Parathyroid adenoma (tissue), 2 donors: ENCODE measurements at regions not wholly inside any gene's neighbourhood (a gene's known extent, or its start where the extent isn't known, plus 50 kb on each side); places are given as distances from the start of the nearest gene placed in this dataset.

Experiments used
- H2AFZ ChIP-seq: fragments of 300-600 bp; sonication (generic); one replicate; pipeline ENCODE4 v1.7.0; 2017; ENCODE audit warnings: antibody characterized with exemption, mild to moderate bottlenecking
- H3K27ac ChIP-seq: fragments of 300-600 bp; sonication (generic); one replicate; pipeline ENCODE4 v1.7.0; 2017
- H3K27me3 ChIP-seq: fragments of 300-600 bp; sonication (generic); one replicate; pipeline ENCODE4 v1.7.0; 2017; ENCODE audit warnings: low read length; ENCODE audit not compliant: control insufficient read depth, insufficient read depth
- H3K36me3 ChIP-seq: fragments of 300-600 bp; sonication (generic); one replicate; pipeline ENCODE4 v1.7.0; 2017; ENCODE audit warnings: low read length; ENCODE audit not compliant: control insufficient read depth, insufficient read depth
- H3K4me1 ChIP-seq: fragments of 300-600 bp; sonication (generic); one replicate; pipeline ENCODE4 v1.7.0; 2017; ENCODE audit warnings: control low read depth
- H3K4me2 ChIP-seq: fragments of 300-600 bp; sonication (generic); one replicate; pipeline ENCODE4 v1.7.0; 2017; ENCODE audit warnings: low read length
- H3K4me3 ChIP-seq: fragments of 300-600 bp; sonication (generic); one replicate; pipeline ENCODE4 v1.7.0; 2017; ENCODE audit warnings: low read depth, low read length
- H3K79me2 ChIP-seq: fragments of 300-600 bp; sonication (generic); one replicate; pipeline ENCODE4 v1.7.0; 2017; ENCODE audit warnings: control low read depth
- H3K9ac ChIP-seq: fragments of 300-600 bp; sonication (generic); one replicate; pipeline ENCODE4 v1.7.0; 2017; ENCODE audit warnings: mild to moderate bottlenecking
- H3K9me3 ChIP-seq: fragments of 300-600 bp; sonication (generic); one replicate; pipeline ENCODE4 v1.7.0; 2017; ENCODE audit warnings: low read length; ENCODE audit not compliant: control insufficient read depth
- TF ChIP-seq, protein P1 (sequence below): fragments of 300-600 bp; sonication (generic); IDR thresholded peaks from one replicate; pipeline ENCODE4 v1.7.0; 2017; ENCODE audit warnings: antibody characterized with exemption, mild to moderate bottlenecking
- donor health status: primary hyperparathyroidism.

DNA sequence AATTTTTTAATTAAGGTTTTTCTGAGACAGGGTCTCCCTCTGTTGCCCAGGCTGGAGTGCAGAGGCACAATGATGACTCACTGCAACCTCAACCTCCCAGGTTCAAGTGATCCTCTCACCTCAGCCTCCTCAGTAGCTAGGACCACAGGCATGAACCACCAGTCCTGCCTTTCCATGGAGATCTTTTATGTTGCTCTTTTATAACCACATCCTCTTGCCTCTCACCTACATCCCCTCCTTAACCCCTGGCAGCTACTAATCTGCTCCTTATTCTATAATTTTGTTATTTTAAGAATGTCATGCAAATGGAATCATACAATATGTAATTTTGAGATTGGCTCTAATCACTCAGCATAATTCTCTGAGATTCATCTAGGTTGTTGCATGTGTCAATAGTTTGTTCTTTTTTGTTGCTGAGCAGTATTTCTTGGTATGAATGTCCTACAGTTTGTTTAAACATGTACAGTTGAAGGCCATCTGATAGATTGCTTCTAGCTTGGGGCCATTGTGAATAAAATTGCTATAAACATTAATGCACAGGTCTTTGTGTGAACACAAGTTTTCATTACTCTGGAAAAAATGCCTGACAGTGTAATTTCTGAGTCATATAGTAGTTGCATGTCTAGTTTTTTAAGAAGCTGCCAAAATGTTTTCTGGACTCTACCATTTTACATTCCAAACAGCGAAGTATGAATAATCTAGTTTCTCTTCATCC is 249.2 kb upstream of the AMIGO2 start:
- no peak overlapping the region for H3K4me2 ChIP-seq

DNA sequence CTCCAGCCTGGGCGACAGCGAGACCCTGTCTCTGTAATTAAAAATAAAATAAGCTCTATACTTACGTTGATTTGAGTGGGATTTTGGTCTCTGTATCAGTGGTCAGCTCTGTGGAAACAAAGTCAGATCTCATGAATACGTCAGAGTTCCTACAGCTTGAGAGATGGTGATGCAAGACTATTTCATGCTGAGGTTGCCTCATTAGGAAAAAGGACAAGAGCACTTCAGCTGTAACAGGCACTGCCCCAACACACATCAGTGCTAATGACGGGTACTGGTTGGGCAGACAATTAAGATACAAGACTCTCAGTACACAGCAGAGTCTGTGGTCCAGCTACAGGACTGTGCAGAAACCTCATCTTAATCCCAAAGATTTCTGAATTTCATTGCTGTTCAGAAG is 246.4 kb upstream of the AMIGO2 start:
- Histone ChIP-seq H3K27ac (no peak overlapping the region), H3K9ac (no peak overlapping the region), H3K9me3 (no peaks in the 10 kb centered on the region), H3K4me1 (no peaks in the 10 kb centered on the region), H3K36me3 (no peaks in the 10 kb centered on the region), H3K79me2 (no peaks in the 10 kb centered on the region), H3K27me3 (no peaks in the 10 kb centered on the region), H3K4me2 (no peak overlapping the region), H3K4me3 (no peak overlapping the region), H2AFZ (no peak overlapping the region)
- TF ChIP-seq, protein P1, sequence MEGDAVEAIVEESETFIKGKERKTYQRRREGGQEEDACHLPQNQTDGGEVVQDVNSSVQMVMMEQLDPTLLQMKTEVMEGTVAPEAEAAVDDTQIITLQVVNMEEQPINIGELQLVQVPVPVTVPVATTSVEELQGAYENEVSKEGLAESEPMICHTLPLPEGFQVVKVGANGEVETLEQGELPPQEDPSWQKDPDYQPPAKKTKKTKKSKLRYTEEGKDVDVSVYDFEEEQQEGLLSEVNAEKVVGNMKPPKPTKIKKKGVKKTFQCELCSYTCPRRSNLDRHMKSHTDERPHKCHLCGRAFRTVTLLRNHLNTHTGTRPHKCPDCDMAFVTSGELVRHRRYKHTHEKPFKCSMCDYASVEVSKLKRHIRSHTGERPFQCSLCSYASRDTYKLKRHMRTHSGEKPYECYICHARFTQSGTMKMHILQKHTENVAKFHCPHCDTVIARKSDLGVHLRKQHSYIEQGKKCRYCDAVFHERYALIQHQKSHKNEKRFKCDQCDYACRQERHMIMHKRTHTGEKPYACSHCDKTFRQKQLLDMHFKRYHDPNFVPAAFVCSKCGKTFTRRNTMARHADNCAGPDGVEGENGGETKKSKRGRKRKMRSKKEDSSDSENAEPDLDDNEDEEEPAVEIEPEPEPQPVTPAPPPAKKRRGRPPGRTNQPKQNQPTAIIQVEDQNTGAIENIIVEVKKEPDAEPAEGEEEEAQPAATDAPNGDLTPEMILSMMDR, result no peak

More for the DNA sequence above, 249.2 kb upstream of the AMIGO2 start:
- H3K27ac ChIP-seq, result no peak overlapping the region
- no peak overlapping the region for H3K4me3 ChIP-seq
- no peaks in the 10 kb centered on the region for H3K36me3 ChIP-seq
- no peaks in the 10 kb centered on the region for H3K79me2 ChIP-seq
- H3K9me3 ChIP-seq, result no peaks in the 10 kb centered on the region
- H3K4me1 ChIP-seq, result no peaks in the 10 kb centered on the region
- H3K9ac ChIP-seq, result no peak overlapping the region
- TF ChIP-seq, protein P1, result no peak
- H3K27me3 ChIP-seq, result no peaks in the 10 kb centered on the region
- H2AFZ ChIP-seq, result no peak overlapping the region

DNA sequence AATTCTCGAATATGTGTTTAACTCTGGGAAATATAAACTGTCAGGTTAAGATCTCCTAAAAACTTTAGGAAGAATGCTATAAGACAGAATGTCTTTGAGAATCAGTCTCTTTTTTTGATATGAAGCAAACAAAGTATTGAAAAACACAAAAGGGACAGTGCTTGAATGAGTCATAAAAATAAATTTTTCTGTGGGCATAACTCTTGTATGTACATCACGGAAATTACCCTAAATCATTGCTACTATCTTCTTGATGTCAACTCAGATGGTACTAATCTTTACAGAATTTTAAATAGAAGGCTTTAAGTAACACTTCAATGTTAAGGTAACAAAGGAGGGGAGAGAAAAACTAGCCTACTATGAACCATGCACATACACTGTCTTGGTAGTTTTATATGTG is 244.0 kb upstream of the AMIGO2 start:
- no peak overlapping the region for H2AFZ ChIP-seq
- H3K36me3 ChIP-seq, result no peaks in the 10 kb centered on the region
- H3K4me3 ChIP-seq, result no peak overlapping the region
- TF ChIP-seq, protein P1, result no peak
- no peak overlapping the region for H3K9ac ChIP-seq
- no peaks in the 10 kb centered on the region for H3K79me2 ChIP-seq
- no peaks in the 10 kb centered on the region for H3K9me3 ChIP-seq
- H3K4me2 ChIP-seq, result no peak overlapping the region
- no peaks in the 10 kb centered on the region for H3K4me1 ChIP-seq
- H3K27me3 ChIP-seq, result no peaks in the 10 kb centered on the region
- H3K27ac ChIP-seq, result no peak overlapping the region

DNA sequence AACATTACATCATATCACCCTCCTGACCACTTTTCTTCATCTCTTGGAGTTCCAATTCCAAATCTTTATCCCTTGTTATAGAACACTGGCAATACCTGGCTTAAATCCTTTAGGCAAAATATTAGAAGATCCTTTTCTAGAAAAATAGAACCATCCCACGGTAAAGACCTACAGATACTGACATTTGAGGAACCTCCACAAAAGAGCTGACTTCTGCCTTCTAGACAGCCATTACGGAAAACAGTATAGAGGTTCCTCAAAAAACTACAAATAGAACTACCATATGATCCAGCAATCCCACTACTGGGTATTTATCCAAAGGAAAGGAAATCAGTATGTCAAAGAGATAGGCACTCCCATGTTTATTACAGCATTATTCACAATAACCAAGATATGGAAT is 241.7 kb upstream of the AMIGO2 start:
- no peaks in the 10 kb centered on the region for H3K9me3 ChIP-seq
- H3K9ac ChIP-seq, result no peak overlapping the region
- TF ChIP-seq, protein P1, result no peak
- H3K4me1 ChIP-seq, result no peaks in the 10 kb centered on the region
- no peaks in the 10 kb centered on the region for H3K36me3 ChIP-seq
- H2AFZ ChIP-seq, result no peak overlapping the region
- H3K27ac ChIP-seq, result no peak overlapping the region
- H3K4me3 ChIP-seq, result no peak overlapping the region
- no peak overlapping the region for H3K4me2 ChIP-seq
- H3K79me2 ChIP-seq, result no peaks in the 10 kb centered on the region
- no peaks in the 10 kb centered on the region for H3K27me3 ChIP-seq

DNA sequence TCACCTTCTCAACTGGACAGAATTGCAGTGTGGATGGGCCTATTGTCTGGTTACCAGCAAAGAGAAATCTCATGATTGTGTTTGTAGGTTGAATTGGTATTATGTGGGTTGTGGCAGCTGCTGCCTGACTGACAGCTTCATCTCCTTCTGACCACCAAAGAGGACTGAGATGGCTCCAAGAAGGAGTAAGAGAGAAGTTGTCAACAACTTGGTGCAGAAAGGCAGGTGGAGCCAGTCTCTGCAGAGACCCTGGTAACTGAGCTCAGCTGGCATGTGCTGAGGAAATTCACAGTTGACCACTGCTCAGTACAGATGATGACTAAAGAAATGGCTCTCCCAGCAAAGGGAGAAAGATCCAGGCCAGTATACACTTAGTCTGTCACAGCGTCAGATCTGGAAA is 240.0 kb upstream of the AMIGO2 start:
- no peaks in the 10 kb centered on the region for H3K27me3 ChIP-seq
- no peaks in the 10 kb centered on the region for H3K9me3 ChIP-seq
- H3K4me1 ChIP-seq, result no peaks in the 10 kb centered on the region
- no peaks in the 10 kb centered on the region for H3K36me3 ChIP-seq
- H2AFZ ChIP-seq, result no peak overlapping the region
- H3K4me3 ChIP-seq, result no peak overlapping the region
- H3K79me2 ChIP-seq, result no peaks in the 10 kb centered on the region
- TF ChIP-seq, protein P1, result no peak
- H3K9ac ChIP-seq, result no peak overlapping the region
- no peak overlapping the region for H3K27ac ChIP-seq
- H3K4me2 ChIP-seq, result no peak overlapping the region
